GM18498 (cell line): ENCODE measurements at regions not wholly inside any gene's neighbourhood (a gene's known extent, or its start where the extent isn't known, plus 50 kb on each side); places are given as distances from the start of the nearest gene placed in this dataset.
"Not testable (repeated sequence)": the region's sequence is repeated elsewhere in the genome, so short reads cannot be mapped to it uniquely, and the experiment has no call there.

Experiments used
- ATAC-seq: cut with Tn5 transposase; IDR thresholded peaks from one replicate; pipeline ENCODE4 v1.9.1; 2021; ENCODE audit warnings: mild to moderate bottlenecking, moderate library complexity; ENCODE audit not compliant: unreplicated experiment

DNA sequence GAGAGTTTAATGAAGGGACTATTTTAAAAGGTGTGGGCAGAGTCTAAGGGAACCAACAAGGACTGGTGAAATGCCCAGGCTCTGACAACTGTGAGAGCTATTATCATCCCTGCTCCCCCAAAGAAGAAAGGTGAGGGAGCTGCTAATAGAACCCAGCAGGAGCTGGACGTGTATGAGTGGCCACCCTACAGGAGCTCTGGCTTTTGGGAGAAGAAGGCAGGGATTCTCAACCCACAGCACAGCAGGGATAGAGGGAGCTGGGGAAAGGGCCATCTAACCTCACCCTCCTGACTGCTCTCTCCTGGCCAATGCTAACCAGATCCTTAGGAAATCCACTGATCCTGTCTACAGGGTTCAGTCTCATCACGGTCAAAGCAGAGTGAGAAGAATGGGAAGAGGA, 57.1 kb downstream of the GRIN2B start:
- no peak for ATAC-seq

DNA sequence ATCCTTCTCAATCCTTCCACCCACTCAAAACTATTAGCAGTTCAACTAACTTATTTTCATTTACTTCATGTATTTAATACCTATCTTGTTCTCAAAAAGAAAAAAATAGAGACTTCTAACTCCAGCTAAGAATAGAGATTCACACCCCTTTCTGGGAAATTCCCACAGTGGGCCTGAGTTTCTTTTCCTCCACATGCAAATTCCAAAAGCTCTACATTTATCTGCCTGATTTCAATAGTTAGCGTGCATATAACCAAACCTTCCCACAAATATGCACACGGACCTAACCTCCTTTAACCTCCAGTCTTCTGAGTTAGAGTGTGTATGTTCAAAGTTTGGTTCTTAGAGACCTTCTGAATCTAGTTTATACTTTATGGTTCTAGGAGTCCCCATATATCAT, 62.5 kb downstream of the GRIN2B start:
- no peak for ATAC-seq

DNA sequence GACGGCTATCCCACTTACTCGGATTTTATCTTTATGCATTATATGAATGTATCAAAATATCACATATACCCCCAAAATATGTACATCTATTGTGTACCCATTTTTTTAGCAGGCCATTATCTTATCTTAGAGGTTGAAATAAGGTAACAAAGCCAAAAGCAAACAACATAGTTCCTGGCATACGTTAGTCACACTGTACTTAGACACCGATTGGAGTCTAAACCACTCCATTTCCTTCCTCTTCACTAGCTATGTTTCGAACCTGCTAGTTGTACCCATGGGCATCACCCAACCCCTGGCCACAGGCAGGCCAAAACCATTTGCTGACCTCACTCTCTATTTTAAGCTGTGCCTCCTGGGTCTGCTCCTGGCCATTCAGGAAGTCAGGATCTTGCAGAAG, 66.3 kb downstream of the GRIN2B start:
- no peak for ATAC-seq

DNA sequence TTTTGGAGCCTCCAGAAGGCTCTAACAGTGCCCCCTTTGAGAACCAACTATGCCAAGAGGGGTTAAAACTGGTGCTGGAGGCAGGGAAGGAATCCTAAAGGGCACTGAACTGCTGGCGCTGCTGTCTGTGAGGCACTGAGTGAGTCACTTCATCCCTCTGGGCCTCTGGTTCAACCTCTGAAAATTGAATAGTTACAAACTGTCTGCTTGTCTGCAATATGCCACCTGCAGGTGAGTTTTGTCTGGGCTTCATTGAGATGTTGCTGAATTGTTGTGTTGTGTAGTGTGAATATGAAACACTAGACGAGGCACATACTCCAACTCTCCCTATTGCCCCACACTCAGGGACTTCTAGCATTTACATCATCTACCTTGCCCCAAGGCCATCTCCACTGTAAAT, 68.0 kb downstream of the GRIN2B start:
- ATAC-seq: no peak

DNA sequence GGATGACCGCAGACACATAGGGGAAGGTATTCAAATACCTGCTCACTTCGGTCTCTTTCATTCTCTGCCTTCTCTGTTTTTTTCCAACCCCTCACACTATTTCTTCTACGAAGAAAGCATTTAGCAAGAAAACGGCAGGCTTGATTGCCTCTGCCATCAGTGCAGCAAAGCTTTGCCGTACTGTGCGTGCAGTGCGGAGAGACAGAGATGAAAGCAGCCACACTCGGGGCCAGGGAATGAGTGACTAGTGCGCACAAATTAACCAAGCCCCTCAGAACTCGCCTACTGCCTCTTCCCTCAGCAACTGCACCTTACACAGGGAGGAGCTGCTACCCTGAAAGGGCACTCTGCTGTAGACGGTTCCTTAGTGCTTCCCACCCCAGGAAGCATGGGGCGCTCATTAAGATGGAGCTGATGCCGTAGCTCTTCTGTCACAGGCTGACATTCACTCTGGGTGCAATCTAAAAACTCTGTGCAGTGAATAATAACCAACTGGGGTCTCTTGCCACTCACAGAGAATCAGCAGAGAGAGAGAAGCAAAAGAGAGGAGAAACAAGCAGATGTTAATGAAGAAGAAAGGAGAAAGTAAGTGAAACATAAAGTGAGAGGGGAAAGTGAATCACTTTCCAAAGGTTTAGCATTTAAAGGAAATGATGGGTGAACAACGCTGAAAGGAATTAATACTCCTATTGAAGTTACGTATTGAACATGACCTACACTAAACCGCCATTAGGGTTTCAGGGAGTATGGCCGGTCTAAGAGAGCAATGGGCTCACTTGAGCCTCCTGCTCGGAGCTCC, 69.4 kb downstream of the GRIN2B start:
- no peak for ATAC-seq

DNA sequence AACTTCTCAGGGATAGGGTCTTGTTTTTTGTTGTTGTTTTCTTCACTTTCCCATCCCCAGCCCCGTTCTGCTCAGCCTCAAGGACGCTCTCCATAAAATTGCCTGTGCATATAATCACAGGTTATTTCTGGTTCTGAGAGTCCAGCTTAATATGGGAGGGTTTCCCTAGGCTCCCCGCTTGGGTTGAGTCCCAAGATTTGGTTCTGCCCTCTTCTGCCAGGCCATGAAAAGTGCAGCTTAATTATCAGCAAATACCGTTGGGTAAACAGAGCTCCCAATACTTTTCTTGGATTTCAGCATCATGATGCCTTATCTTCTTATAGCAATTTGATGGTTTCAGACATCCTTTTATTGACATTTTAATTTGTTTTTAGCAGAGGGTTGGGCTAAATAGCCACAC, 75.6 kb downstream of the GRIN2B start:
- no peak for ATAC-seq

DNA sequence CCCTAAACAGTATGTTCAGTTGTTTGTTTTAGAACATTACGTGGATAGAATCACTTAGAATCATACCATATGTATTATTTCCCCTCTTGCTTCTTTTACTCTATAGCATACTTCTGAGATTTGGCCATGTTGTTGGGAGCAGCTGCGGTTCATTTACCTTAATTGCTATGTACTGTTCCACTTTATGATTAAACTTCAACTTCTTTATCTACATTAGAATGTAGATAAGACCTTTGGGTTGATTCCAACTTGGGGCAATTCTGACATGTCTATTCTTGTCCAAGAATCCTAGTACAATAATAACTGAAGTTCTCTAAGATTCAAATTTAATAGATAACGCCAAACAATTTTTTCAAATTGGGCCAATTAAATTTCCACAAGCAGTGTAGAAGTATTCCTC, 80.7 kb downstream of the GRIN2B start:
- no peak for ATAC-seq

DNA sequence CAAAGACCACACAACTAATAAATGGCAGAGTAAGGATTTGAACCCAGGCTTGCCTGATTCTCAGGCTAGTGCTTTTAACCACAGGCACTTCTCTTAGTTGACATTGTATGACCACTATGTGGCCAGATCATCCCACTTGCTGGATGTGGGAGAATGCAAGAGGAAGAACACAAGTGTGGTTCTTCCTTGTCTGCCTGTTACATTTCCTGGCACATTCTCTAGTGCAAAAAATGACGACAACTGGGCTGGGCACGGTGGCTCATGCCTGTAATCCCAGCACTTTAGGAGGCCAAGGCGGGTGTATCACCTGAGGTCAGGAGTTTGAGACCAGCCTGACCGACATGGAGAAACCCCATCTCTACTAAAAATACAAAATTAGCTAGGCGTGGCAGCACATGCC, 83.0 kb downstream of the GRIN2B start:
- ATAC-seq: not testable (repeated sequence)

DNA sequence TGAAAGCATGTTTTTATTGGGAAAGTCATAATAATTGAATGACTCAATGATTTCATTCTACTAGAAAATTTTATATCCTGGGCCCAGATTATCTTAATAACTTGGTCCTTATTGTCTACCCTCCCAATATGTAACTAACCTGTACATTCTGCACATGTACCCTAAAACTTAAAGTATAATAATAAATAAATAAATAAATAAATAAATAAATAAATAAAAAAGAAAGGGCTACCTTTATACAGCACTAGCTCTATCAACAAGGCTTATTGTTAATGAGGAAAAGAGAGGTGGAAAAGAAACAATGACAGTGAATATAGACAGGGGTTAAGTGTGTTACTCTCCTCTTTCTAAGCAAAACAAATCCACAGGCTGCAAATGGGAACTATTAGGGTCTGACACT, 83.6 kb downstream of the GRIN2B start:
- ATAC-seq: no peak

DNA sequence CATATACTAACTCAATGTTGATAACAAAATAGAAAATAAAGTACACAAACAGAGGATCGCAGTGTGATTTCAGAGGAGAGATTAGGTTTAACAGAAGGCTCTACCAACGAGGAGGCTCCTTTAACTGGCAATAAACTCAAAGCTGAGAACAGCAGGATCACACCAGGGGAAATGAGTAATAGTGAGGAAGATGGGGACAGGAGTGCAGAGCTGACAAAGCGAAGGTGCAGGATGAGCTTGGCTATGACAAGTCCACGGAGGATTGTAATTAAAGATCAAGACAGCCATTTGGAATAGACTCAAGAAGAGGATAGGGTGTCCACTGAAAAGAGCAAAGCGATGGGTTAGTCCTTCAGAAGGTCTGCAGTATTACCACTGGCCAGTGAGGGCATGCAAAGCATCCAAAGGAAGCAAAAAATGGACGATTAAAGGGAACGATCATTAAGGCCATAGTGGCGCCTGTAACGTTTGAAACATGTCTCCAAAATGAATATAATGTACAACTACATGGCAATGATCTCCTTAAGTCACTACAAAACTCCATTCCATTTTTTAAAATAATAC, 85.3 kb downstream of the GRIN2B start:
- no peak for ATAC-seq

DNA sequence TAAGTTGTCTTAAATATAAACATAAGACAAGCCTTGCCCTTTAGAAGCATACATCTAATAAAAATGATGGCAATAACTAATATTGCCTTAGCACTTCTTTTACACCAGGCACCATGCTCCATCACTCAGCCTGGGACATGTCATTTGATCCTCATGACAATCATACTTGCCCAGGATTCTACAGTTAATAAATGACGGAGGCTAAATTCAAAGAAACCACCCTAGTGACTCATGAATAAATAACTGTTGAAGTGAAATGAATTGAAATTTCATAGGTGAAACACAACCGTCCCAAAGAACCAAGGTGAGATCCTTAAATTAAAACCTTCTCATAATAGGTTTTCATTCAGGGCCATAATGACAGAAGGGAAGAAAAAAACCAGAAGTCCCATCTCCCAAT, 89.5 kb downstream of the GRIN2B start:
- no peak for ATAC-seq

DNA sequence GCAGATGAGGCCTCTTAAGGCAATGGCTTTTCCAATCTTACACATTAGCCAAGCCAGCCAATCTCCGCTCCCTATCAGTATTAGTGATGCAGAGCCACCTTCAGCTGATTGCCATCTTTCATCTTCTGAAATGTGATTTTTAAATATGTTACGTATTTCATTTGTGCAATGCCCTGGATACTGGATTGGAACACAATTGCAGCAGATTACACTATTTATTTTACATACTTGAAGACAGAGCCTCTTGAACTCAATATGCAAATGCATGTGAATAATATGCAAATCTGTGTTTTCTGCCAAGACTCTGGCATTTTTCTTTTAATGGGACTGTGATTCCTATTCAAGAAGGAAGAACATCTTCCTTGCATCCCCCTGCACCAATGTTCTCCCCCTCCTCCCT, 90.5 kb downstream of the GRIN2B start:
- ATAC-seq: no peak

DNA sequence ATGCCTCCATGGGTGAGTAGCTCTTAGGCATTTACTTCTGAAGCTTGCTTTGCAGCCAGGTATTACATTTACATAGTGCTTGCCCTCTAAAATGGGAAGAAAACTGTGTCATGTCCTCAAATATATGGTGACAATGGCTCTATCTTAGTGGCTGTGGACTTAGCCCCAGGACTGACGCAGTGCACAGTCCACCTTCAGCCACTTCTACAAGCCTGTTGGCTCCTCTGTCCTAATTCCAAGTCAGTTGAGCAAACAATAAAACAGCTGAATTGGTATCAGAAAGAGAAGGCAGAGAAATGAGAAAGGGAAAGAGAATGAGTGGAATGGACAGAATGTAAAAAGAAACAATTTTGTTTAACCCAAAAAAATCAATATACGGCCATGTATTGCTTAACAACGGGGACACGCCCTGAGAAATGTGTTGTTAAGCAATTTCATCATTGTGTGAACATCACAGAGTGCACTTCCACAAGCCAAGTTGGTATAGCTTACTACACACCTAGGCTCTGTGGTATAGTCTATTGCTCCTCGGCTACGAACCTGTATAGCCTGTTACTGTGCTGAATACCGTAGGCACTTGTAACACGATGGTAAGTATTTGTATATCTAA, 93.5 kb downstream of the GRIN2B start:
- ATAC-seq: no peak

DNA sequence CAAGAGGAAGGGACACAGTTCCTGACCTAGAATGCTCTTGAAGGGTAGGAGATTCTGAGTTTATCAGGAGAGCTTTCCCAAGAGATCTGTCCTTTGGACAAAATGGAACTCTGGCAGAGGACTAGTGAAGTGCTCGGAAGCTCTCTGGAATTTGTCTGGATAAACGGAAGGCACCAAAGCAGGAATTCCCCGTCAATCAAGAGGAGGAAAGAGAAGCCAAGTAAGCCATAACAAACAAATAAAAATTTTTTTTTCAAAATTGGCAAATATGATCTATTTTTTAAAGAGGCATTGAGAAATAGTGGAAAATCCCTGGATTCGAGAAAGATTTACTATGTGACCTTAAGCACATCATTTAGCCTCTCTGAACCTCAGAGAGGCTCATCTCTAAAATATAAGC, 99.2 kb downstream of the GRIN2B start:
- no peak for ATAC-seq

DNA sequence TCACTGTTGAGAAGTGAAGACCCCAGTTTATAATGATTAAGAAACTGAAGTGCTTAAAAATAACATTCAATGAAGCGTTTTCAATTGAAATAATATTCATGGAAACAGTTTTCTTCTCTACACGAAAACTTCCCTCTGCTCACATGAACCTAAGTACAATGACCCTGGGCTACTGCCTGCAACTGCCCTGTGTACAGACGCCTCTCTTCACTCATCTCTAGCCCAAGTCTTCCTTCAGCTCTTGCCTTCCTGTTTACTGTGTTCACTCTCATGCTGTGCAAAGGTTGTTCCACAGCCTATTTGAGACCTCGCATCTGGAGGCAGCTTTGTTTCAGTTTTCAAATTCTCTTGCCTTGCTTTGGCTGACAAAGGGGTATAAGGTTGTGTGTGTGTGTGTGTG, 100.8 kb downstream of the GRIN2B start:
- ATAC-seq: no peak

DNA sequence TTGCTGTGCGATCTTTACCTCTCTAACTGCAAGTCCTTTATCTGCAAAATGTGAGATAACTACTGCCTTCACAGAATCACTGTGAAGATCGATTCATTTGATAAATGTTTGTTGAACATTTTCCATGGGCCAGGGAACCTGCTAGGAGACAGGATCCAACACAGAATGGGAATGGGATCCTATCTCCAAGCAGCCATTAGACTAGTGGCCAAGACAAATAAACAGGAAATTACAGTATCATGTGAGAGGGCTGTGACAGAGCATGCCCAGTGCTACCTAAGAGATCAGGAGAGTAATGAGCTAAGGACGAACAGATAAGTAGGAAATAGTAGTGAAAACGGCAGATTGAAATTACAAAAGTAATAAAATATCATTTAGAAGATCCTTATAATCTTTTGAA, 105.7 kb downstream of the GRIN2B start:
- no peak for ATAC-seq

DNA sequence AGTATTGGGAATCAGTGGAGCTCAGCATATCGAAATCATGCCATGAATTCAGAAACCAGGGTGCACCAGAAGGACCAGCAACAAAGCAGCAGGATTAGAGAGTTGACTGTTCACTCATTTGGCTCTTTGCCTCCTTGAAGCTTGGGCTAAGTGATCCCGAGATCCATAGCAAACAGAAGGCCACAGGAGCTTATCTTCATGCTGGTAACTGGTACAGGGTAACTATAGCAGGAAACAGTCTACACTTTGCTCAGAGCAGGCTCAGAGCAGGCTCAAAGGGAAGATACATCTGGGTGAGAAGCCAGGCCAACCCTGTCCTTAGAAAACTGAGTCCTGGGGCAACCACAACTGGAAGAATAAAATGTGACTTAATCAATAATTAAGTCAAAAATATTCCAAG, 111.1 kb downstream of the GRIN2B start:
- ATAC-seq: no peak

DNA sequence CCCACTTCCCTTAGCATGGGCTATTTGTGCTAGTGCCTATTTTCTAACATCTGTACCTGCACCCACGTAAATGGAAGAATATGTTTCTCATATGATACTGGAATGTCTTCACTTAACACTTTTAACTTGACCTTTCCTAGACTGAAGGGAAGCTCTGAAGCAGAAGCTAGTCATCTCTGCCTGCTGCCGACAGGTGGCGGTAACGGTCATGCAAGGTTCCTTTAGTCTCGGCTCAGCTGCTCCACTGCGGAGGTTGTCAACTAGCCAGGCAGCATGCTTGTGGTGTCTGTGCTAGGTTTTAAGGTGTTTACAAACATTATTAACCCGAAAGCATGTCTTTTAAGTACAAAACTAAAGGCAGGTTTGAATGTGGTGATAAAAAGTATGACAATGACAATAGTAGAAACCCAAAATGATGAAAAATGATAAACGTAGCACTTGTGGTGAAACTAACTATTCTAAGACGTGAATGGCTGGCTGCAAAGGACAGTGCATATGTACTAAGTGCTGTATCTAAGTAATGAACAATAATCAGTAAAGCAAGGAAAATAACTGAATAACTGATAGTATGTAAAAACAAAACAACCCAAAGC, 117.2 kb downstream of the GRIN2B start:
- peak; percentile 92 for ATAC-seq

DNA sequence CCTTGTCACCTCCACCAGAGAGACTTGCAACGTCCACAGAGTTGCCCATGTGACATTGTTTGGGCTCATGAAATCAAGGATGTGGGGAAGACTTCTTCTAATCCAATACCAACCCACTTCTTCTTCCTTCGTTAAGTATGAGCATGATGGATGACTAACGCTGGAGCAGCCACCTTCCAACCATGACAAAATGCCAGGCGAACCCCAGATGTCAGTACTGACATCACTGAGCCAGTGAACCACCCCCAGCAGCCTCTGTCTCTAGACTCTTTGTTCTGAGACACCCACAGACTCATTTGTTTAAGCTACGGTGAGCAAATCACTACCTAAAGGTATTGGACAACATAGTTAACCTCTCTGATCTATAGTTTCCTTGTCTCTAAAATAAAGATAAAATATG, 123.7 kb downstream of the GRIN2B start:
- ATAC-seq: no peak

DNA sequence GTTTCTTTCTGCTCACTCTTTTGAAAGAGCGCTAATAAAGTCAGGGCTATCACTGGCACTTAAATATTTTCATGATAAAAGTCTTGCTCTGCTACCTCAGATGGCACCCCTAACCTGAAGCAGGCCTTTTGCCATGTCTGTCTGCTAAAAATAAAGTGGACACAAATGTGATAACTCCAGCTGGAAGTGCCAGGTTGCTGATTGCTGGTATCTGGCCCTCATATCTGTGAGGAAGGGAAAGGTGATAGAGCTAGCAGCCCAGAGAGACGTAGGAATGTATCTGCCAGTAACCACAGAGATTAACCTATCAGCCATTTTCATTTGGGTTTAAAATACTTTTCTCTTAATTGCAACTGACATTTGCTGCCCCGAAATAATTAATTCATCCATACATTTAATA, 127.9 kb downstream of the GRIN2B start:
- ATAC-seq: no peak

DNA sequence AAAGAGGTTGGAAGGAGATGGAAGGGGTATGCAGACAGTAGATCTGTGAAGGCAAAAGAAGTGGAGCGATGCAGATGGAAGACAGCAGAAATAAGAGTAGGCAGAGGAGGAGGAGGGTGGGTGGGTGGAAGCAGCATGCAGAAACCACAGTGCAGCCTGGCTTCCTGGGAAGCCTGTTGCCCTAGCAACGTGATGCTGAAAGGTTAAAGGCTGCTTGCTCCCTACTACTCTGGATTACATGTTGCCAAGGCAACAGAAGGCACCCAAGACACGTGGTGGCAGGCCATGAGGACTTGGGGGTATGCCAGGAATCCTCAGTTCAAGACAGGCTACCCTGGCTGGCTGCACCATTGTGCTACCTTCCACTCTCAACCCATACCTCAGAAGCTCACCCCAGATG, 129.6 kb downstream of the GRIN2B start:
- ATAC-seq: no peak

DNA sequence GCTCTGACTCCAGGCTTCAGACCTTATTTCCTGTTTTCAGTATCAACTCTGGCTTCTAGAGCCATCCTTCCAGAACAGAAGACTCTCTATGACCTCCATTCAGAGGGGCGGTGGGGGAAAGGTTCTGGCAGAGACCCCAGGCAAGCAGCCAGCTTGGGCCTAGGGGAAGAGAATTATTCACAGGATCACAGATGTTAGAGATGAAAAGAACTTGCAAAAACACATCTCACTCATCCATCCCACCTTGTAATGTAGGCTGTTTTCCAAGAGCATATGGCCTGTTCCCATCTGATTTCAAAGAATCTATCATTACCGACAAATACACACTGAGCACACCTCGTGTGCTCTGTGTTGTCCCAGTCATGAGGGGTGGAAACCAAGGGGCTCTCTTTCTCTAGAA, 131.9 kb downstream of the GRIN2B start:
- ATAC-seq: no peak
